HG03064 (cell line): ENCODE measurements at regions not wholly inside any gene's neighbourhood (a gene's known extent, or its start where the extent isn't known, plus 50 kb on each side); places are given as distances from the start of the nearest gene placed in this dataset.
"Not testable (repeated sequence)": the region's sequence is repeated elsewhere in the genome, so short reads cannot be mapped to it uniquely, and the experiment has no call there.

ENCODE experiments used
- ATAC-seq: cut with Tn5 transposase; IDR thresholded peaks from one replicate; pipeline ENCODE4 v1.9.1; 2021; ENCODE audit warnings: low read depth; ENCODE audit not compliant: unreplicated experiment

DNA sequence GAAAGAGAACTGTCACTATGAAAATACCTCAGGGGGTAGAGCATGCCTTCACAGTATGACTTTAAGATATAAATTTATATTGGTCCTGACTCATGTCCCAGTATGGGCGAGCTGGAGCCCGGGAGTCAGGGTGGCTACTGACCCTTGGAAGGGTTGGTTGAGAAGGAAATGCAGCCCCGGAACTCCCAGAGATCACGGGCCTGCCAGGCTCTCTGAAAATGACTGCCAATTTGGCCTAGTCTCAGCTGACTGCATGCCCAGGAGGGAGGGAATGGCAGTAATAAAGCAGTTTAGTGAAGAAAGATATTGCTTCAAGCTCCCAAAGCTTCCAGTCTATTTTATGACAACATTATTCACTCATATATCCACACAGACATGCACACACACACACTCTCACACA lies 299.0 kb downstream of the NR2F2 start:
- no peak for ATAC-seq

DNA sequence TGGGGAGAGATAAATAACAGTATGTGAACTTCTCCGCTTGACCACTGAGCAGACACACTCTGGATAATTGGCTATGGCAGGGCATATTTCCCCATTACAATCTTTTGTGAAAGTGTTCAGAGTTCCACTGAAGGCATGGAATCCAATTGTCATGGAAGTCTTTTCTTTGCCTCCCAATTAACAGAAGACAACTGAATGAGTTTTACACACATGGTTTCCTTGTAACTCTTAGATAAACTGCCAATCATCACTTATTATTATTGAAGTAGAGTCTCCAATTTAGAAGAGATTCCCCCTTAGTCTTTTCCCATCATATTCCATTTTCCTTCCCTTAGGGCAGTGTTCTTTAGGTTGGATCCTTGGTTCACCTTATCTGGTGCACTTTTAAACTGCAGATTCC lies 308.3 kb downstream of the NR2F2 start:
- no peak for ATAC-seq

DNA sequence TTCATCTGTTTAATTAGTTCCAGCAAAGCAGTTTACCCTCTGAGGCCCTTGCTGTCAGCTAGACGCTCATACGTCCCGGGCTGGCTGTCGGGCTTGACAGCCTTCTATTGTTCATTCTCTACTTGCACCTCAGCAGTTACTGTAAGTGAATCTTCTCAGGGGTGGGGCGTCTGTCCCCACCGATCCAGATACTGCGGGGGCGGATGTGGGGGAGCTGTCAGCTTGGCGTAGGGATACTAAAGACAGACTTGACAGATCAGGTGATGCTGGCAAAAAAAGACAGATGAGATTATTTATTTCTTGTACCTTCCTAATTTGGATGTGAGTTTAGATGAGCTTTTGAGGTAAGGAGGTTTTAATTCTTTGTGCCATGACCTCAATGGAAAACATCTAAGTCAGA lies 315.3 kb downstream of the NR2F2 start:
- ATAC-seq: no peak

DNA sequence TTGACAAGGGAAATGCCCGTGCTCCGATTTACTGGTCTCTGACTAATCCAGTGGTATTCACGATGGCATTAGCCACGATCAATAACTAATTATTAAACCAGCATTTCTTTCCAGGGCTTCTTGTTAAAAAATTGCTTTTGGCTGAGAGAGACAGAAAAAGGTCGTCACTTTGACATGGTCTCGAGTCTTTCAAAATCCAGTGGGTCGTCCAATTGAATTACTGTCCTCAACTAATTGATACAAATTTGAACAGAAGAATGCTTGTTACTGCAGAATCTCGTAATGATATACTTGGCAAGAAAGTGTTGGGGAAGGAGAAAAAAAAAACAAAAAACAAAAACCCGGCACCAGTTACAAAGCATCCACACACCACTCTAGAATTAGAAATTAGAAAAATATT lies 318.4 kb downstream of the NR2F2 start:
- ATAC-seq: no peak

DNA sequence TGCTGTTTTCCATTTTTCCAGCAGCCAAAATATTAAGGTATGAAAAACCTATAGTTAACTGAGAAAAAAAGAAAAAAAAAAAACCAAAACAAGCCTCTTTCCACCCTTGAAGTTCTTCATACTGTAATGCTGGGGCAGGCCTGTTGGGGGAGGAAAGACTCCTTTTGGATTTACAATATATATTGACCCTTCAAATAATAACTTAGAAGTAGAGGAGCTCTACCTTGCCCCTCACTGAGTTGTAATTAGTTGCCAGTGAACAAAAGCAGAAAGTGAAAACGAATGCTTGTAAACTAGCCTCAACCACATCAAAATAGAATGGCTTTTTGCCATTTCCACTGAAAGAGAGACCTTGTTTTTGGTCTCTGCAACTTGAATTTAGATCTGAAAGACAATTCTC lies 326.6 kb downstream of the NR2F2 start:
- ATAC-seq: no peak

- ATAC-seq: not testable (repeated sequence)
These were observed 336.5 kb downstream of the NR2F2 start for GRCh38 chr15:96666979-96667378.

GRCh38 chr15:96670389-96670788 lies 339.9 kb downstream of the NR2F2 start:
- ATAC-seq: no peak

- no peak for ATAC-seq
These were observed 342.1 kb downstream of the NR2F2 start for GRCh38 chr15:96672629-96673028.

- no peak for ATAC-seq
These were observed 347.9 kb downstream of the NR2F2 start for GRCh38 chr15:96678386-96678785.

- no peak for ATAC-seq
These were observed 357.0 kb downstream of the NR2F2 start for GRCh38 chr15:96687388-96688107.

DNA sequence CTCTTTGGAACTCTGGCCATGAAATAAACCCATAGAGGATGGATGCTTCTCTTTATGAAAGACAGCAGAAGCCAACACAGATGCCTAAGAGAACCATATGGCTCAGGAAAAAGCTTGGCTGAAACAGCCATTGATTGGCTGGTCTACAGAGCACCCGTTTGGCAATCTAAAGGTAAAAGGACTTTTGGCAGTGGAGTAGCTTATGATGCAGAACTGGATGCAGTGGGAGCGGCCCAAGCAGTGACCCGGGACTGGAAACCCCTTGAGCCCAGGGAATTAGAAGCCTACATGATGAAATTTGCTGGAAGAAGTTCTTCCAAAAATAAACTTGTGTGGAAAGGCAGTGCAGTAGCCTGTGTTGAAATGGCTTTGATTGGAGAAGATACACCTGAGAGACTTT lies 360.2 kb downstream of the NR2F2 start:
- no peak for ATAC-seq

DNA sequence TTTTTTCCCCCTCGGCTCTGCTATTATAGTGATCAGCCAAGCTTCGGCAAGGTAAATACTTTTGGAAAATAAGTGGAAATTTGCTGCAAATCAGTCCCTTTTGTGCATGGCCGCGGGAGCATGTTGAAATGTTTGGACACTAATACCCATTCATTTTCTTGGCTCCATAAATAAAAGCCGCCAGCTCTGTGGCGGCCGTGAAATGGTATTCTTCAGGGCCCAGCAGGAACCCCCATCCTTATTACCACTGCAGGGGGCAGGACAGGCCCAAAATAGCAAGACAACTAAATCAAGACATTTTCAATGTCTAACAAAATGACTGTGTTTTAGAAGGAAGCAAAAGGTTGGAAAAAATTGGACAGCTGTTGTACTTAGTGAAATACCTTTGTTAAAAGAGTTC lies 362.3 kb downstream of the NR2F2 start:
- no peak for ATAC-seq

DNA sequence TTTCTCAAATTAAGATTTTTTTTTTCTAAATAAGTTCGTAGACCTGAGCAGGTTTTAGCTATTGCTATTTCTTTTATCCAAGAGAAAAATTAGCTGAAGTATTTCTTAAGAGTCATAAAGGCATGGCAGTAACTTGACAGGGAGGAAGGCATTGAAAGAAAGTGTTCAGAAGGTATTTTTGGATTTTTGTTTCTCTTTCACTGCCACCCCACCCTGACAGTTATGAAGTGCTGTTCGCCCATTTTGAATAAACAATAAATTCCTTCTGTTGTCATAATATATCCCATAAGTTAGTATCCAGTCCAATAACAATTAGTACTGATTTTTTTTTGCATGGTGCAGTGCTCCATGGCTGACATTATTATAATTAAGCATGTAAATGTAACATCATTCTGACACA lies 363.0 kb downstream of the NR2F2 start:
- ATAC-seq: no peak

GRCh38 chr15:96693990-96694517 lies 363.6 kb downstream of the NR2F2 start:
- no peak for ATAC-seq

DNA sequence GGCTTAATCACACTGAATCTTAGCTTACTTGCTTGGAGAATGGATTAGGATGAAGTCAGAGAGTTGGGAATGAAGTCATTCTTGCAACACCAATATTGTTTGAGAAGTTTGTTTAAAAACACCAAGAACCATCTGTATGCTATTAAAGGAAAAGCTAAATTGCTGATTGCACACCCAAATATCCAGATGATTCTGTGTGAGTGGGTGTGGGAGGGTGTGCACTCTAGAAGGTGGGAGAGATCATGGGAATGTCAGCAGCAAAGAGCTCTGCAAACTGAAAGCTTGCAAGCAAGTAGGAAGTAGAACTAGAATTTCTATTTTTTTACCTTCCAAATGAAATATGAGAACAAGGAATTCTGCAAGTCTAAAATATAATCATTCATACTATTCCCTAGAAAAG lies 364.9 kb downstream of the NR2F2 start:
- no peak for ATAC-seq

DNA sequence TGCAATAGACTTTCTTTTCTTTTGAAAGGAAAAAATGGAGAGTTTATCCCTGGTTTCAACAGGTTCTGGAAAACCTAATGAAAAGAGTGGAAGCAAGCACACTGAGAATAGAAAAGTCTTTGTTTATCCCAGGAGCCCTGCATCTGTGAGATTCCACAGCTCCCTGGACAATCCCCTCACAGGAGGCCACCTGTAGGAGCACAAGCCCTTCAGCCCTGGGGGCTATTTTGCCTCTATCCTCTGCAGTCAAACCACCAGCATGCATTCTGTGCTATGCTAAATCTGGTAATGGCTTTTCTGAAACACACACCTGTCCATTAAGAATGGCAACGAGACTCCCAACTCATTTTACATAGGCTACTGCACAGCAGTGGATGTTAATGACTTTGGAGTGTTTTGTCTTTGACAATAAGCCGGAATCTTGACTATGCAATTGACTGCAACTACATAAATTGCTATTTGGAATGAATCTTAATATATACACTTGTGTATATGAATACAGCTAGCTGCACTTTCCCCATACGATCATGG lies 369.4 kb downstream of the NR2F2 start:
- ATAC-seq: no peak

DNA sequence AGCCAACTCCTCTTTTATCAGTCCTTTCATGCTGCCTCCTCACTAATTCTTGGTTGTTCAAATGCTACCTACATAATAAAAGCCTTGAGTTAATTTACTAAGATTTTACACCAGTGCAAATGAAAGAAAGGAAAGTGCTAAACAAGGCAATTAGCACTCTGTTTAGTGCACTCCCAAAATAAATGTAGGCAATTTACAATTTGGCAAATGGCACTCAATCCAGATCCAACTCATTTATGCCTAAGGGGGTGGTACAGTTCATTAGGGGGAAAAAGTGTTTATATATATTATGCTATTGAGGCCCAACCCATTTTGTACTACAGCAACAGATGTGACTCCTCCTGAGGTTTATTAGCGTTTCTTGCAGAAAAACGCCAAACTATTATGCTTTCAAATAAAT lies 370.1 kb downstream of the NR2F2 start:
- no peak for ATAC-seq

GRCh38 chr15:96701443-96701842 lies 370.9 kb downstream of the NR2F2 start:
- no peak for ATAC-seq

GRCh38 chr15:96701877-96702276 lies 371.4 kb downstream of the NR2F2 start:
- ATAC-seq: no peak

DNA sequence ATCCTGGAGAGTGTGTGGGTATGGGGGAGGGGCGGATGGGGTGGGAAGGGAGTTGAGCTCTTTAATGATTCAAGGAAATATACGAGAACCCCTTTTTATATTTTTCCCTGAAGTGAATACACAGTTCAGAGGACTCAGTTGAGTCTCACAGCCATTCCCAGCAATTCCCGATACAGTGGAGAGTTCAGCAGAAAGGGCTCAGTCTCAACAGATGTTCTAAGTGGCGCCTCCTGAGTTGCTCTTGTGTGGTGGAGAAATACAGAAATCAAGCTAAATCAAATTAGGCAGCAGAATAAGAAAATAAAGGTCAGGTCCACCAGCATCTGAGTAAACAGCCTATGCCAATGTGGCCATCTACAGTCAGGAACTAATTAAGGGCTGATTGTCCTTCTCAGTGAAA lies 372.1 kb downstream of the NR2F2 start:
- ATAC-seq: no peak

DNA sequence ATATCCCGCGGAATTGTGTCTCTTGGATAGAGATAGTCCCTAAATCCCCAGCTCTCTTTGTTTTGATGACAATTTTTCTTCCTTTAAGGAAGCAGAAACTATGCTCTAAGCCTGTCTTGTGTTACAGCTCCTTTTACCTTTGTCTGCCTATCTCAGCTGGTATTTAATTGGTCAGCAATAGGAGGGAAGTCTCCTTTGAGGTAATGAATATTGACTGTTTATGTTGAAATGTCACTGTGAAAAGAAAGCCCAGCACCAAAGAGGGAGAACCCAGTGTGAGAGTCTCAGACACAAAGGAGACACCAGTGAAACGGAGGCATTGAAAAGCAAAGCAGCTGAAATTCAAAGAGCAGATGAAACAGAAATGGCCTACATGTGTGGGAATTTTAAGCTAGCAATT lies 372.6 kb downstream of the NR2F2 start:
- no peak for ATAC-seq

DNA sequence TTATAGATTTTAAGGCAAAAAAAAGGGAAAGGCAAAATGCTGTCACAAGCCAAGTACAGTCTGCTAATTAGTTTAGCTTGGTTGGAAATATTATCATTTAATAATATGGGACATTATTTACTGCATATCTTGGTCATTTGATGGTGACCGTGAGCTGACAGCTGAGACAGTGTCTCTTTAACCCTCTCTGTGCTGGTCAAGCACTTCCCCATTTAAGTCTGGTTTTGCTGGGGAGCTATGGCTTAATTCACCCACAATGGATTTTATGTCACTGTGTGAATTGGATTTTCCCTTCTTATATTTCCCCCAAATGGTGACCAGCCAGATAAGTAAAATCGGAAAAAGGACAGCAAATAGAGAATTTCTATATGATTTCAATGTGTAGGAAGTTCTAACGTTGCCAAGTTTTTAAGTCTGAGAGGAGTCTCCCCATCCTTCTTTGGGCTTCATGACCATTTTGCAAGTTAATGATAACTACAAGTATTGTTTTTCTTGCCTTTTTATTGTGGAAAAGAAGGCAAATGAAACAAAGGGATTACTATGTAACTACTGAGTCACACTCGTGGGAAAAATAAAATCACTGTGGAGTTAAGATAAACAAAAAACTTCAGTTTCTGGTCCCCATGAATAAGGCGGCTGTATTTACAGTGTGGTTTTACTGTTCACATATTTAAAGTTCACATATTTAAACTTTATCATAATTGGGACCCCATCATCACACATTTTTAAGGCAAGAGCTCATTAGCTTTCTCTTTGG lies 373.5 kb downstream of the NR2F2 start:
- ATAC-seq: no peak
